PC-9 (cell line): ENCODE measurements at regions not wholly inside any gene's neighbourhood (a gene's known extent, or its start where the extent isn't known, plus 50 kb on each side); places are given as distances from the start of the nearest gene placed in this dataset.

Source experiments
- CTCF ChIP-seq: fragments of 200-600 bp; sonication (generic); conservative IDR thresholded peaks from 2 replicates; pipeline ENCODE4 v1.6.1; 2017; ENCODE audit warnings: mixed run types, antibody characterized with exemption, mild to moderate bottlenecking, moderate library complexity
- EZH2 ChIP-seq: fragments of 200-600 bp; sonication (generic); IDR thresholded peaks from 2 replicates; pipeline ENCODE4 v1.8.0; 2017; ENCODE audit warnings: antibody characterized with exemption, low read depth

- no peak for TF ChIP-seq CTCF
- TF ChIP-seq EZH2, result no peak
Measured at GRCh38 chr5:152641970-152642805, 237.1 kb upstream of the NMUR2 start.
